ENCODE measurements at regions not wholly inside any gene's neighbourhood (a gene's known extent, or its start where the extent isn't known, plus 50 kb on each side); places are given as distances from the start of the nearest gene placed in this dataset.

DNA sequence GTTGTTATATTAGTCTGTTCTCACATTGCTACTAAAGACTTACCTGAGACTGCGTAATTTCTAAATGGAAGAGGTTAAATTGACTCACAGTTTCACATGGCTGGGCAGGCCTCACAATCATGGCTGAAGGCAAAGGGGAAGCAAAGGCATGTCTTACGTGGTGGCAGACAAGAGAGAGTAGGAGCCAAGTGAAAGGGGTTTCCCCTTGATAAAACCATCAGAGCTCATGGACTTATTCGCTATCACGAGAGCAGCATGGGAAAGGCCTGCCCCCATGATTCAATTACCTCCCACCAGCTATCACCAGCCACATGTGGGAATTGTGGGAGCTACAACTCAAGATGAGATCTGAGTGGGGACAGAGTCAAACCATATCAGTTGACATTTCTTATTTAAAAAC is 374.5 kb upstream of the RORB start:
- Histone ChIP-seq H2BK120ac (ENCODE audit: low read depth, low read length) (no peak overlapping the region), H3K79me1 (ENCODE audit: low read depth in 1 of 2, low read length in 2 of 2) (no peaks in the 10 kb centered on the region), H2AK9ac (replicated peaks; ENCODE audit: low read depth, low read length, poor library complexity) (no peak overlapping the region), H3K36me3 (ENCODE audit: control insufficient read depth, insufficient read depth, low read length) (no peaks in the 10 kb centered on the region), H3K18ac (ENCODE audit: low read depth, low read length) (no peak overlapping the region), H3K9me1 (ENCODE audit: insufficient read depth, low read length) (no peaks in the 10 kb centered on the region), H4K20me1 (ENCODE audit: insufficient read depth, low read length) (no peaks in the 10 kb centered on the region), H4K91ac (ENCODE audit: insufficient read depth, low read depth, low read length) (no peak overlapping the region), H3K9ac (ENCODE audit: low read depth, low read length) (no peak overlapping the region), H3K4me3 (ENCODE audit: insufficient read depth, low read depth, low read length) (no peak overlapping the region), H3K27me3 (ENCODE audit: control insufficient read depth, insufficient read depth, low read length) (no peaks in the 10 kb centered on the region), H2AK5ac (ENCODE audit: low read depth, low read length) (no peak overlapping the region), H3K56ac (ENCODE audit: extremely low read depth, insufficient read depth, low read length) (no peak overlapping the region), H3K23ac (ENCODE audit: low read depth, low read length) (no peak overlapping the region), H2BK15ac (ENCODE audit: low read depth, low read length) (no peak overlapping the region), H4K5ac (ENCODE audit: low read depth, low read length) (no peak overlapping the region), H3K4ac (ENCODE audit: low read depth, low read length) (no peak overlapping the region), H2BK20ac (ENCODE audit: low read depth, low read length) (no peak overlapping the region), H3K4me2 (ENCODE audit: low read depth, low read length) (no peak overlapping the region), H4K8ac (ENCODE audit: low read depth in 2 of 2, low read length in 2 of 2) (no peak overlapping the region), H2BK5ac (ENCODE audit: low read depth, low read length, poor library complexity, severe bottlenecking) (no peak overlapping the region), H2AFZ (replicated peaks; ENCODE audit: low read length, poor library complexity) (no peak overlapping the region), H3K27ac (ENCODE audit: insufficient read depth, low read length) (no peak overlapping the region), H3K4me1 (ENCODE audit: control insufficient read depth, insufficient read depth, low read length) (no peaks in the 10 kb centered on the region), H3K14ac (replicated peaks; ENCODE audit: low read depth, low read length) (no peak overlapping the region), H3K9me3 (ENCODE audit: control insufficient read depth, insufficient read depth, low read length) (peaks cover 6% of the 10 kb centered on the region)
- TF ChIP-seq MAFK (IDR thresholded peaks at IDR 0.05; ENCODE audit: low read depth, low read length), result no peak
- no peak for TF ChIP-seq BHLHE40 (IDR thresholded peaks at IDR 0.05; ENCODE audit: low read depth, low read length)
- TF ChIP-seq MAZ (IDR thresholded peaks at IDR 0.05; ENCODE audit: borderline replicate concordance, low read depth, low read length), result no peak
- TF ChIP-seq, protein P1, sequence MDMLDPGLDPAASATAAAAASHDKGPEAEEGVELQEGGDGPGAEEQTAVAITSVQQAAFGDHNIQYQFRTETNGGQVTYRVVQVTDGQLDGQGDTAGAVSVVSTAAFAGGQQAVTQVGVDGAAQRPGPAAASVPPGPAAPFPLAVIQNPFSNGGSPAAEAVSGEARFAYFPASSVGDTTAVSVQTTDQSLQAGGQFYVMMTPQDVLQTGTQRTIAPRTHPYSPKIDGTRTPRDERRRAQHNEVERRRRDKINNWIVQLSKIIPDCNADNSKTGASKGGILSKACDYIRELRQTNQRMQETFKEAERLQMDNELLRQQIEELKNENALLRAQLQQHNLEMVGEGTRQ (IDR thresholded peaks at IDR 0.05; ENCODE audit: low read depth, low read length), result no peak
- TF ChIP-seq, protein P2, sequence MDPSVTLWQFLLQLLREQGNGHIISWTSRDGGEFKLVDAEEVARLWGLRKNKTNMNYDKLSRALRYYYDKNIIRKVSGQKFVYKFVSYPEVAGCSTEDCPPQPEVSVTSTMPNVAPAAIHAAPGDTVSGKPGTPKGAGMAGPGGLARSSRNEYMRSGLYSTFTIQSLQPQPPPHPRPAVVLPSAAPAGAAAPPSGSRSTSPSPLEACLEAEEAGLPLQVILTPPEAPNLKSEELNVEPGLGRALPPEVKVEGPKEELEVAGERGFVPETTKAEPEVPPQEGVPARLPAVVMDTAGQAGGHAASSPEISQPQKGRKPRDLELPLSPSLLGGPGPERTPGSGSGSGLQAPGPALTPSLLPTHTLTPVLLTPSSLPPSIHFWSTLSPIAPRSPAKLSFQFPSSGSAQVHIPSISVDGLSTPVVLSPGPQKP (IDR thresholded peaks at IDR 0.05; ENCODE audit: borderline replicate concordance, low read depth, low read length), result no peak
- no peak for TF ChIP-seq NFE2L2 (IDR thresholded peaks at IDR 0.05; ENCODE audit: low read depth, low read length)
- no peak for TF ChIP-seq POLR2A (IDR thresholded peaks at IDR 0.05; ENCODE audit: low read depth, low read length)
- no peak for TF ChIP-seq RAD21 (IDR thresholded peaks at IDR 0.05; ENCODE audit: low read length)
- TF ChIP-seq MXI1 (IDR thresholded peaks at IDR 0.05; ENCODE audit: borderline replicate concordance, low read depth, low read length), result no peak
- TF ChIP-seq, protein P3, sequence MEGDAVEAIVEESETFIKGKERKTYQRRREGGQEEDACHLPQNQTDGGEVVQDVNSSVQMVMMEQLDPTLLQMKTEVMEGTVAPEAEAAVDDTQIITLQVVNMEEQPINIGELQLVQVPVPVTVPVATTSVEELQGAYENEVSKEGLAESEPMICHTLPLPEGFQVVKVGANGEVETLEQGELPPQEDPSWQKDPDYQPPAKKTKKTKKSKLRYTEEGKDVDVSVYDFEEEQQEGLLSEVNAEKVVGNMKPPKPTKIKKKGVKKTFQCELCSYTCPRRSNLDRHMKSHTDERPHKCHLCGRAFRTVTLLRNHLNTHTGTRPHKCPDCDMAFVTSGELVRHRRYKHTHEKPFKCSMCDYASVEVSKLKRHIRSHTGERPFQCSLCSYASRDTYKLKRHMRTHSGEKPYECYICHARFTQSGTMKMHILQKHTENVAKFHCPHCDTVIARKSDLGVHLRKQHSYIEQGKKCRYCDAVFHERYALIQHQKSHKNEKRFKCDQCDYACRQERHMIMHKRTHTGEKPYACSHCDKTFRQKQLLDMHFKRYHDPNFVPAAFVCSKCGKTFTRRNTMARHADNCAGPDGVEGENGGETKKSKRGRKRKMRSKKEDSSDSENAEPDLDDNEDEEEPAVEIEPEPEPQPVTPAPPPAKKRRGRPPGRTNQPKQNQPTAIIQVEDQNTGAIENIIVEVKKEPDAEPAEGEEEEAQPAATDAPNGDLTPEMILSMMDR (conservative IDR thresholded peaks at IDR 0.05; ENCODE audit: low read depth, low read length), result no peak
- TF ChIP-seq FOS (IDR thresholded peaks at IDR 0.05; ENCODE audit: low read depth, low read length), result no peak
- no peak for TF ChIP-seq CEBPB (IDR thresholded peaks at IDR 0.05; ENCODE audit: low read depth, low read length)
- TF ChIP-seq CHD1 (IDR thresholded peaks at IDR 0.05; ENCODE audit: low read depth, low read length), result no peak
- no peak for TF ChIP-seq SMC3 (IDR thresholded peaks at IDR 0.05; ENCODE audit: low read depth, low read length)
- no peak for TF ChIP-seq RCOR1 (IDR thresholded peaks at IDR 0.05; ENCODE audit: insufficient replicate concordance, low read length)
- no peak for TF ChIP-seq RFX5 (IDR thresholded peaks at IDR 0.05; ENCODE audit: low read depth, low read length)
- in situ Hi-C loops (cut with MboI; ENCODE audit: low sequenced_read_pairs), result no loop called here
- intact Hi-C loops (cut with micrococcal nuclease), result no loop called here
- ATAC-seq (ENCODE audit: low read depth) (no peak), DNase-seq (no peak)
- POLR2A ChIA-PET (ENCODE audit: unreplicated experiment), result no interaction called here
- dilution Hi-C loops (cut with HindIII; ENCODE audit: low sequenced_read_pairs, unreplicated experiment), result no loop called here
- no TSS peak for BruUV-seq (replicated peaks)
- WGBS, 2 experiments (ENCODE audit: extremely low coverage in 2 of 2, insufficient read length in 1 of 2), result no CpG with 5 or more reads among the region's 4 CpGs
- CTCF ChIA-PET, result no interaction called here

Measured in IMR-90 (cell line).